ENCODE measurements at regions not wholly inside any gene's neighbourhood (a gene's known extent, or its start where the extent isn't known, plus 50 kb on each side); places are given as distances from the start of the nearest gene placed in this dataset.
A peak's percentile ranks its signal among the peaks of the same experiment; 100 is the strongest.
"Not testable (repeated sequence)": the region's sequence is repeated elsewhere in the genome, so short reads cannot be mapped to it uniquely, and the experiment has no call there.

- H3K9ac ChIP-seq (ENCODE audit: low read length), result no peak overlapping the region
- no peaks in the 10 kb centered on the region for H3K9me3 ChIP-seq (ENCODE audit: control insufficient read depth, low read length)
Observed at GRCh38 chr6:141753180-141753579, 379.5 kb upstream of the GJE1 start.

GRCh38 chr6:141752677-141753076 is 380.0 kb upstream of the GJE1 start:
- Histone ChIP-seq H3K27me3 (replicated peaks; ENCODE audit: control insufficient read depth, insufficient read depth, low read length) (no peaks in the 10 kb centered on the region), H3K4me1 (ENCODE audit: control insufficient read depth, insufficient read depth, low read length) (no peaks in the 10 kb centered on the region), H3K9me3 (ENCODE audit: control insufficient read depth, low read length) (no peaks in the 10 kb centered on the region), H3K36me3 (ENCODE audit: control insufficient read depth, insufficient read depth, low read length, severe bottlenecking) (no peaks in the 10 kb centered on the region), H3K4me3 (ENCODE audit: low read length) (no peak overlapping the region), H3K9ac (ENCODE audit: low read length) (no peak overlapping the region)
- DNase-seq (ENCODE audit: low read depth), result peak; percentile 45

More at GRCh38 chr6:141753180-141753579, 379.5 kb upstream of the GJE1 start:
- Histone ChIP-seq H3K4me3 (ENCODE audit: low read length) (no peak overlapping the region), H3K4me1 (ENCODE audit: control insufficient read depth, insufficient read depth, low read length) (no peaks in the 10 kb centered on the region), H3K27me3 (replicated peaks; ENCODE audit: control insufficient read depth, insufficient read depth, low read length) (no peaks in the 10 kb centered on the region), H3K36me3 (ENCODE audit: control insufficient read depth, insufficient read depth, low read length, severe bottlenecking) (no peaks in the 10 kb centered on the region)
- DNase-seq (ENCODE audit: low read depth), result no peak

- H3K4me3 ChIP-seq (ENCODE audit: low read length); H3K4me1 ChIP-seq (ENCODE audit: control insufficient read depth, insufficient read depth, low read length); H3K27me3 ChIP-seq (replicated peaks; ENCODE audit: control insufficient read depth, insufficient read depth, low read length); H3K9ac ChIP-seq (ENCODE audit: low read length); H3K36me3 ChIP-seq (ENCODE audit: control insufficient read depth, insufficient read depth, low read length, severe bottlenecking); DNase-seq (ENCODE audit: low read depth); H3K9me3 ChIP-seq (ENCODE audit: control insufficient read depth, low read length): not testable (repeated sequence)
Observed at GRCh38 chr6:141746324-141746723, 386.4 kb upstream of the GJE1 start.

DNA sequence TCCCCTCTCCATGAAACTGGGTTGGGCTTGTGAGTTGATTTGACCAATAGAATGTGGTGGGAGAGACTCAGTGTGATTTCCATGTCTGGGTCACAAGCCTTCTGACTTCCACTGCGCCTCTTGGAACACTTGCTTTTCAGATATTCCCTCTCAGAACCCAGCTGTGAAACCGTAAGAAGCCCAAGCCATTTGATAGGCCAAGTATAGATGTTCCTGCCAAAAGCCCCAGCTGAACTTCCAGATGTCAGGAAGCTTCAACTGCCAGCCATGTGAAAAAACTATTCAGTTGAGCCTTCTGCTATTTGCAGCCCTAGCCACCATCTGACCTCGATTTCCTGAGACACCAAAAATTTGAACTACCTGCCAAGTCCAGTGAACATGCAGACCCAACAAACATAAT is 387.8 kb upstream of the GJE1 start:
- DNase-seq (ENCODE audit: low read depth), result no peak
- Histone ChIP-seq H3K9ac (ENCODE audit: low read length) (no peak overlapping the region), H3K27me3 (replicated peaks; ENCODE audit: control insufficient read depth, insufficient read depth, low read length) (no peaks in the 10 kb centered on the region), H3K36me3 (ENCODE audit: control insufficient read depth, insufficient read depth, low read length, severe bottlenecking) (no peaks in the 10 kb centered on the region), H3K4me3 (ENCODE audit: low read length) (no peak overlapping the region), H3K9me3 (ENCODE audit: control insufficient read depth, low read length) (no peaks in the 10 kb centered on the region), H3K4me1 (ENCODE audit: control insufficient read depth, insufficient read depth, low read length) (no peaks in the 10 kb centered on the region)

GRCh38 chr6:141744194-141744925 is 388.4 kb upstream of the GJE1 start:
- Histone ChIP-seq H3K27me3 (replicated peaks; ENCODE audit: control insufficient read depth, insufficient read depth, low read length) (no peaks in the 10 kb centered on the region), H3K9me3 (ENCODE audit: control insufficient read depth, low read length) (no peaks in the 10 kb centered on the region), H3K9ac (ENCODE audit: low read length) (no peak overlapping the region), H3K4me3 (ENCODE audit: low read length) (no peak overlapping the region), H3K36me3 (ENCODE audit: control insufficient read depth, insufficient read depth, low read length, severe bottlenecking) (no peaks in the 10 kb centered on the region), H3K4me1 (ENCODE audit: control insufficient read depth, insufficient read depth, low read length) (no peaks in the 10 kb centered on the region)
- DNase-seq (ENCODE audit: low read depth), result no peak

DNA sequence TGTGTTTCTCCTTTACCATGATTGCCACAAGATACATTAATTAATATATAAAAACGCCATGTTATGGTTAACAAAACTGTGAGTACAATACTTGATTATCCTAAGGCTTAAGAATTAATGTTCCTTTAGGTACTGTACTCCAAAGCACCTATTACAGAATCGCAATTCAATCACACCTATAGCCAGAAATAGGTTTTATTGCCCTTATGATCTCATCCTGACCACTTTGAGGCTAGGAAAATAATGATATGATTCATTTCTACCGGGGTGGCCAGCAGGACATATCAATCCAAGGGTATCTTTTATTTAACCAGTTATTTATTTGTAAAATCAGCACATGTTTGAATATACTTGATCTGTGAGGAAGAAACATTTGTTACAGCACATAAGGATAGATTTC is 396.6 kb upstream of the GJE1 start:
- Histone ChIP-seq H3K36me3 (ENCODE audit: control insufficient read depth, insufficient read depth, low read length, severe bottlenecking) (no peaks in the 10 kb centered on the region), H3K27me3 (replicated peaks; ENCODE audit: control insufficient read depth, insufficient read depth, low read length) (no peaks in the 10 kb centered on the region)

GRCh38 chr6:141735126-141735525 is 397.6 kb upstream of the GJE1 start:
- H3K4me3 ChIP-seq (ENCODE audit: low read length), result no peak overlapping the region
- H3K27me3 ChIP-seq (replicated peaks; ENCODE audit: control insufficient read depth, insufficient read depth, low read length), result no peaks in the 10 kb centered on the region
- H3K4me1 ChIP-seq (ENCODE audit: control insufficient read depth, insufficient read depth, low read length), result no peaks in the 10 kb centered on the region
- H3K36me3 ChIP-seq (ENCODE audit: control insufficient read depth, insufficient read depth, low read length, severe bottlenecking), result no peaks in the 10 kb centered on the region
- no peak for DNase-seq (ENCODE audit: low read depth)
- no peaks in the 10 kb centered on the region for H3K9me3 ChIP-seq (ENCODE audit: control insufficient read depth, low read length)
- no peak overlapping the region for H3K9ac ChIP-seq (ENCODE audit: low read length)

More for the DNA sequence above, 396.6 kb upstream of the GJE1 start:
- no peaks in the 10 kb centered on the region for H3K4me1 ChIP-seq (ENCODE audit: control insufficient read depth, insufficient read depth, low read length)
- no peaks in the 10 kb centered on the region for H3K9me3 ChIP-seq (ENCODE audit: control insufficient read depth, low read length)
- H3K9ac ChIP-seq (ENCODE audit: low read length), result no peak overlapping the region
- no peak for DNase-seq (ENCODE audit: low read depth)
- H3K4me3 ChIP-seq (ENCODE audit: low read length), result no peak overlapping the region

DNA sequence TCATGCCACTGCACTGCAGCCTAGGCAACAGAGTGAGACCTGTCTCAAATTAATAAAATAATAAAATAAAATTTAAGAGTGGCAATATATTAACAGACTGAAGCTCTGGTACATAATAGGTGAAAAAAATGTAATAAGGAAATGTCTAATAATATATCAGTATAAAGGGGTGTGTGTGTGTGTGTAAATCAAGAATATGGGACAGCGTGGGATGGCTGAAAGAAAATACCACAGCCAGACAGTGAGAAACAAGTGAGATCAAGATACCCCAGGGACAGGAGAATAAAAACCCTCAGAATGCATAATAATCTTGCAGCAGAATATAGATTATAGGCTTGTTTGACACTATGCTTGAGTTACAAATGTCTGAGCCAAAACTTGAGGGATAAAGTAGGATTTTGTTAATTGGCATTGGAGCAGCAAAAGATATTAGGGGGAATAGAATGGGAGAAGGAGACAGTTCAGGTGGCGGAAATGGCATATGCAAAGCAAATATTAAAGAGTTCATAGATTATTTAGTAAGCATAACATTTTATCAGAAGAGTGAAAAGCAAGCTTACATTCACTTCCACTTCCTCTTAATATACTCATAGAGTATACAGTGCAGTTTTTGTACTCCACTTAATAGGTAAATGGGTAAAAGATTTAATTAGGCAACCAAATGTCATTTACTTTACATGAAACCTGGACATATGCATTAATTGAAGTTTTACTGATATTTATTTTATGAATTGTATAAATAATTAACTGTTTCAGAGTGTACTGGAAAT is 398.5 kb upstream of the GJE1 start:
- no peak overlapping the region for H3K4me3 ChIP-seq (ENCODE audit: low read length)
- no peaks in the 10 kb centered on the region for H3K27me3 ChIP-seq (replicated peaks; ENCODE audit: control insufficient read depth, insufficient read depth, low read length)
- H3K4me1 ChIP-seq (ENCODE audit: control insufficient read depth, insufficient read depth, low read length), result no peaks in the 10 kb centered on the region
- H3K9ac ChIP-seq (ENCODE audit: low read length), result no peak overlapping the region
- no peaks in the 10 kb centered on the region for H3K9me3 ChIP-seq (ENCODE audit: control insufficient read depth, low read length)
- DNase-seq (ENCODE audit: low read depth), result no peak
- no peaks in the 10 kb centered on the region for H3K36me3 ChIP-seq (ENCODE audit: control insufficient read depth, insufficient read depth, low read length, severe bottlenecking)

GRCh38 chr6:141729146-141729545 is 403.6 kb upstream of the GJE1 start:
- no peaks in the 10 kb centered on the region for H3K36me3 ChIP-seq (ENCODE audit: control insufficient read depth, insufficient read depth, low read length, severe bottlenecking)
- no peak for DNase-seq (ENCODE audit: low read depth)

DNA sequence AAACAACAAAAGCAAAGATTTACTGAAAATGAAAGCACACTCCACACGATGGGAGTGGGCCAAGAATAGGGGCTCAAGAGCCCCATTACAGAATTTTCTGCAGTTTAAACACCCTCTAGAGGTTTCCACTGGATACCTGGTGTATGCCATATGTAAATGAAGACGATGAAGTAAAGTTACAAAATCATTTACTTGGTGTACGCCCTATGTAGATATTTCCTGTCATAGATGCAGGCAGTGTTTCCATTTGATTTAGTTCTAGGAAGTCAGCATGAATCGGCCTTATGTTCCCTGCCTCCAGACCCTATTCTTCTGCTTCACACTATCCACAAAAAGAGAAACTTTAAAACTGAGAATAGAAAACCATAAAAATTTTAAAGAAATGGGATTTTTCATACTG is 404.4 kb upstream of the GJE1 start:
- Histone ChIP-seq H3K36me3 (ENCODE audit: control insufficient read depth, insufficient read depth, low read length, severe bottlenecking) (no peaks in the 10 kb centered on the region), H3K4me1 (ENCODE audit: control insufficient read depth, insufficient read depth, low read length) (no peaks in the 10 kb centered on the region), H3K9ac (ENCODE audit: low read length) (no peak overlapping the region), H3K9me3 (ENCODE audit: control insufficient read depth, low read length) (no peaks in the 10 kb centered on the region), H3K4me3 (ENCODE audit: low read length) (peak overlapping the region; percentile 38), H3K27me3 (replicated peaks; ENCODE audit: control insufficient read depth, insufficient read depth, low read length) (no peaks in the 10 kb centered on the region)
- DNase-seq (ENCODE audit: low read depth), result no peak

More at GRCh38 chr6:141729146-141729545, 403.6 kb upstream of the GJE1 start:
- Histone ChIP-seq H3K4me1 (ENCODE audit: control insufficient read depth, insufficient read depth, low read length) (no peaks in the 10 kb centered on the region), H3K9me3 (ENCODE audit: control insufficient read depth, low read length) (no peaks in the 10 kb centered on the region), H3K27me3 (replicated peaks; ENCODE audit: control insufficient read depth, insufficient read depth, low read length) (no peaks in the 10 kb centered on the region), H3K9ac (ENCODE audit: low read length) (no peak overlapping the region), H3K4me3 (ENCODE audit: low read length) (no peak overlapping the region)

- no peaks in the 10 kb centered on the region for H3K4me1 ChIP-seq (ENCODE audit: control insufficient read depth, insufficient read depth, low read length)
- H3K4me3 ChIP-seq (ENCODE audit: low read length), result no peak overlapping the region
- H3K9me3 ChIP-seq (ENCODE audit: control insufficient read depth, low read length), result no peaks in the 10 kb centered on the region
- no peaks in the 10 kb centered on the region for H3K27me3 ChIP-seq (replicated peaks; ENCODE audit: control insufficient read depth, insufficient read depth, low read length)
- no peak overlapping the region for H3K9ac ChIP-seq (ENCODE audit: low read length)
- DNase-seq (ENCODE audit: low read depth), result peak; percentile 10
- no peaks in the 10 kb centered on the region for H3K36me3 ChIP-seq (ENCODE audit: control insufficient read depth, insufficient read depth, low read length, severe bottlenecking)
Observed at GRCh38 chr6:141726248-141726647, 406.5 kb upstream of the GJE1 start.

All from adipocyte (in vitro differentiated cells).